SIG-M5 treated with dmso at 0.1 percent for 504 hours (cell line): ENCODE measurements at regions not wholly inside any gene's neighbourhood (a gene's known extent, or its start where the extent isn't known, plus 50 kb on each side); places are given as distances from the start of the nearest gene placed in this dataset.
"Not testable (repeated sequence)": the region's sequence is repeated elsewhere in the genome, so short reads cannot be mapped to it uniquely, and the experiment has no call there.

Source experiments
- DNase-seq: peaks from one replicate; lab custom pipeline; 2025; ENCODE audit not compliant: unreplicated experiment; lab: John Stamatoyannopoulos, UW

DNA sequence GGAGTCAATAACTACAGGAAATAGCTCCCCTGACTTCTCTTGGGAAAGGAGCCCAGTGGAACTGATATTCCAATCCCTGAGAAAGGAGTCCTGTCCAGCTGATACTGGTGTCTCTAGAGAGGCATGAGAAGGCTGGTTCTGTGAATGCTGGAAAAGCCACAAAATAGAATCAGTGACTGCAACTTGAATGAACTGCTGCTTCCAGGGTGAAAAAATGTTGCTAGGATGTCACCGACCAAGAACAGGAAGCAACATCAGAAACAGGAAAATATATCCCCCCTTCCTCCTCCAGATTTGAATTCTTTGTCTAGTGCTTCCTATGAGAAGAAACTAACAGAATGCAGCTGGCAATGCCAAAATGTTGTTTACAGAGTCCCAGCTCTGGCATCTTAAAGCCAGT, 269.3 kb upstream of the LYPLAL1 start:
- no peak for DNase-seq

DNA sequence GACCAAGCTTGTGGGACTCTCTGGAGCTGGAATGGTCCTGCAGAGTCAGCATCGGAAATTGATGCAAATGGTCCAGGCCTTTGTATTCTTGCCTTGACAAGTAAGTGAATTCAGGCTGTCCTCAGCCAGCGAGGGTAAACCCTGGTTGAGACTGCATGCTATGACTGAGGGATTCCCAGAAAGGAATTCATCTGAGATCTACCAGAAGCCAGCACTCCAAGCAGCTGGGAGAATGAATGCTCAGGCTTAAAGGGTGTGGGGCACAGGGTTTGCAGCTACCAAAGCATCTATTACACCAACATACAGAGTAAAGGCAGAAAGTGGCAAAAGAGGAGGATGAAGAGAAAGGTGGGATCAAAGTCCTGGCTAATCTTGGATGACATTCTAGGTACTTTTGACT, 257.0 kb upstream of the LYPLAL1 start:
- DNase-seq = no peak

DNA sequence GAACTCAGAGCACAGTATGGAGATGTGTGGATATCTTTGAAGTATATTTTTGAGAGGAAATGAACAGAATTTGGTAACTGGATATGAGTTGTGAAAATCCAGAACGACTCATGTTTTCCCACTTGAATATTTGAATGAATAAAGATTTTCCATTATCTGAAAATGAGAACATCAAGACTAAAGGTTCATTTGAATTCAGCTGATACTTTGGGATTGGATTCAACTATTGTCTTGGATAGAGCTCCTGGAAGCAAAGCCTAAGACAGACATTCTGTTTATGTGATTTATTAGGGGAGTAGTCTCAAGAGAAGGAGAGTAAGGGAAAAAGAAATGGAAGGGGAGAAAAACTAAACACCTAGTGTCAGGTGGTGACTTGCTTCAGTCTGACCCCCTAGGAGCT, 256.0 kb upstream of the LYPLAL1 start:
- DNase-seq = no peak

DNA sequence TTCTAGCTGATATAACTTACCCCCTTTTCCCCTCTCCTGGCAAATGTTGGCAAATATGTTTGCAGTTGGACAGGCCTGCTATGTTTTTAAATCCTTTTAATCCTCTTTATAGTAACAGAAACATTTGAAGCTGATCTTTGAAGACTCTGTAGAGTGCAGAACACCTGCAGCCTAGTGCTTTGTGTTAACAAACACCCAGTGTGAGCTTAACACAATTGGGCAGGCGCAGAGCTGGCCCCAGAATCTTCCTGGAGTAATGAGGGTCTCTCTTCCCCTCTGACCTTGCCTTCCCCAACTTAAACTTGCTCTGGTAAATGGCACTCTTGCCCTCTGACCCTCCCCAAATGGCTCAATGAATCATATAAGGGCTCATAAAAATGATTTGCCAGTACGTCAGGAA, 247.9 kb upstream of the LYPLAL1 start:
- no peak for DNase-seq

DNA sequence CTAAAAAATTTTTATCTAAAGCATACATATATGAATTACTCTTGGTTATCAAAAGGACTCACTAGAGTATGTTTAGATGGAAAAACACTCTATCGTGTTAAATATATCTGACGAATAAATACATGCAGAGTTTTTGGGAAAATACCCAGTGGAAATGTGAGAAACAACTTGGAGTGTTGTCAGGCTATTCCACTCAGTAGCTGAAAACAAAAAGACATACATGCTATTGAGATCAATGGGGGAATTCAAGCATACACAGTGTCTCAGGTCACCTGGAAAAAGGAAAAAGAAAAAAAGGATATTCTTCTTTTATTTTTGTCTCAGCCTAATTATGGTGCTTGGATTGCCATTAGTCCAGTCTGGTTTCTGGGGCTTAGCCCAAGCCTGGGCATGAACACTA, 247.0 kb upstream of the LYPLAL1 start:
- DNase-seq = no peak

DNA sequence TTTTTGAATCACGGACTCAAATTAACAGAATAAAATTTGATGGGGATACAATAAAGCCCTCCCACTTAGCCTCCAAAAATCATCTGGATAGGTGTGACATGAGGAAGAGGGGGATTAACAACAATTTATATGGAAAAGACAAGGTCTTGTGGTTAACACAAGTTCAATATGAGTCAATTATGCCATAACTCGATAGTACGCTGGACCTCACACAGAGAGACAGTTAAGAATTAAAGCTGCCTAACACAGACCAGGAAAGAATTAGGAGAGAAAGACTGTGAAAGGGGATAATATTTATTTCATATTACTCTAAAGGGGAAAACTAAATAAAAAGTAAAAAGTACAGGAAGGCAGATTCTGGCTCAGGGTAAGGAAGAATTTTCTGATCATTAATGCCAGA, 243.7 kb upstream of the LYPLAL1 start:
- no peak for DNase-seq

DNA sequence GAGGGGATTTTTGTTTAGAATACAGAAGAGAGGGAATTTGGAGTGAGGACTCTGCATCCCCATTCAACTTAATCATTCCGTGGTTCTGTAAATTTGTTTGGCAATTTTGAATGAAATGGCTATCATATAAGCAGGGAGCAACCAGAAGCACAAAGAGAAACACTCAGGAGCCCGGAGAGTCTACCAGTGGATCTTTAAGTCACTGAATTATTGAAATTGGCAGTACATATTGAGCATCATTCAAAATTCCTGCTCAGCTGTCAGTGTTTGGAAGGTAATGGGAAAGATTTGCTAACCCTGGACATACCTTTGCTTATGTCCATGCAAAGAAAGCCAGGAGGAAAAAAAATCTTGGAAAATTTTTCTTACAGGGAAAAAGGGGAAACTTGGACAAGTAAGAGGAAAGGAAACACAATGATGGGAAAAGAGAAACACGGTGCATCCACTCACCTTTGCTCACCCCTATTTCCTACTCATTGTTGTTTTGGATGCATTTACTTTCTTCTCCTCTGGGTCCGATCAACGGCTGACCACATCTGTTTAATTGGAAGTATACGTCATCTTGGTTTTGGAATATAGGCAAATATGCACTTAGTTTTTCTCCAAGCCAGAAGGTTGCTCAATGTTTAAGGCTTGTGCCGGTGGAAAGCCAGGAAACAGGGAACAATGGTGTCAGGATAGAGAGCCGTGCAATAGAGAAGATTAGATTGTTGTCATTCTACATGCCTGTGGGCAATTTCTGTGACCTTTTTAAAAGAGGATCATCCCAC, 243.0 kb upstream of the LYPLAL1 start:
- no peak for DNase-seq

DNA sequence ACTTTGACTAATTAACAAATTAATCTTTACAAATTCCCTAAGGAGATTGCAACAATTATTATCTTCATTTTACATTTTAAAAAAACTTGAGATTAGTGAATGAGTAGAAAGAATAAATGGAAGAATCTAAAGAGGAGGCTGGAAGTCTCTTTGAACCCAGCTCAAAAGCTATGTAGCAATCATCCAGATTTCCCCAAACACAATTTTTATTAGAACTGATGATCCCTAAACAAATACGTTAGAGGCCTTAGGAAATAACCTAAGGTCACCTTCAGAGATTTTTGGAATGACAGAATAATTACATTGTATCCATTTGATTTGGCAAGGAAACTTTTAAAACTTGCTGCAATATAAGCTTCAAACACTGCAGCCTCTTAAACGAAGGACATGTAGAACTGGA, 242.4 kb upstream of the LYPLAL1 start:
- DNase-seq = no peak

DNA sequence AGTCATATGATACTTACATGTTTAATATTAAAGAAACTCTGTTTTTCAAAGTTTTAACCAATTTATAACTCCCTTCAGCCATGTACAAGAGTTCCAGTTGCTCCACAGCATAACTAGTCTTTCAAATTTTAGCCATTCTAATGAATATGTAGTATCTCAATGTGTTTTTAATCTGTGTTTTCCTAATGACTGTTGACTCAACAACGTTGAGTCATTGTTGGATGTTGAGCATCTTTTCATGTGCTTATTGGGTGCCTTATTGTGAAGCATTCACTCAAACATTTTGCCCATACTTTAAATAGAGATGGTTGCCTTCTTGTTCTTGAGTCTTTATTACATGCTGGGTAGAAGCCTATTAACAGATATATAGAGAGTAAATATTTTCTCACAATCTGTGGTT, 240.2 kb upstream of the LYPLAL1 start:
- no peak for DNase-seq

DNA sequence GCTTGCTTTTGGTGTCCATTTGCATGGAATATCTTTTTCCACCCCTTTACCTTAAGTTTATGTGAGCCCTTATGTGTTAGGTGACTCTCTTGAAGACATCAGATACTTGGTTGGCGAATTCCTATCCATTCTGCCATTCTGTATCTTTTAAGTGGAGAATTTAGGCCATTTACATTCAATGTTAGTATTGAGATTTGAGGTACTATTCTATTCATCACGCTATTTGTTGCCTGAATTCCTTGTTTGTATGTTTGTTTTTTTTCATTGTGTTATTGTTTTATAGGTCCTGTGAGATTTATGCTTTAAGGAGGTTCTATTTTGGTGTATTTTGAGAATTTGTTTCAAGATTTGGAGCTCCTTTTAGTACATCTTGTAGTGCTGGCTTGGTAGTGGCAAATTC, 238.3 kb upstream of the LYPLAL1 start:
- not testable (repeated sequence) for DNase-seq

DNA sequence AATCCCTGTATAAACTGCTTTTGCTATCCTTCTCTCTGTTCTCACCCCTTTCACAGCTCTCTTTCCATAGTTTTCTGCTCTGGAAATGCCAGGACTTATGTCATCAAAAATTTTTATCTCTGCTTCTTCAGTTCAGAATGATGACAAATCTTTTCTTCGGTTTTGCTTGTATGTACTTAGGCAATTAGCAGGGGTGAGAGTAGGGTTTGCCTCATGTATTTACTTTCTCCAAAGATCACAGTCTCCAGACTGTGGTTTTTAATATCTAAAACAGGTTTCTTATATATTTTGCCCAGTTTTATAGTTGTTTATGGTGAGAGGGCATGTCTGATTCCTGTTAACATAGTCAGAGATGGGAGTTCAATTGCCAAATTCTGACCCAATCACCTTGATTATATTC, 235.4 kb upstream of the LYPLAL1 start:
- no peak for DNase-seq

DNA sequence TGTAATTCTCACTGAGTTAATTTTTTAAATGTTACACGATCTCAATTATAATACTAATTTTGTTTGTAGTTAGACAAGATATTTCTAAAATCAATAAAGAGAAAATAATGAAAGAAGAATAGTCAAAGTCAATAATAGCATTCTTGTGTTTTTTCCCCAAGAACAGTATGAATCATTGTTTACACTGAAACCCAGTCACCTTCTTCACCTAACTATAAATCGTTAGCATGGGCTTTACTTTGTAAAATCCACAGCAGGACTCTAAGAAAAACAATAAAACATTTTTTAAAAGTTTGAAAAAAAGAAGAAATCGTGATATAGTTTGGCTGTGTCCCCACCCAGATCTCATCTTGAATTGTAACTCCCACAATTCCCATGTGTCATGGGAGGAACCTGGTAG, 234.6 kb upstream of the LYPLAL1 start:
- DNase-seq = no peak

DNA sequence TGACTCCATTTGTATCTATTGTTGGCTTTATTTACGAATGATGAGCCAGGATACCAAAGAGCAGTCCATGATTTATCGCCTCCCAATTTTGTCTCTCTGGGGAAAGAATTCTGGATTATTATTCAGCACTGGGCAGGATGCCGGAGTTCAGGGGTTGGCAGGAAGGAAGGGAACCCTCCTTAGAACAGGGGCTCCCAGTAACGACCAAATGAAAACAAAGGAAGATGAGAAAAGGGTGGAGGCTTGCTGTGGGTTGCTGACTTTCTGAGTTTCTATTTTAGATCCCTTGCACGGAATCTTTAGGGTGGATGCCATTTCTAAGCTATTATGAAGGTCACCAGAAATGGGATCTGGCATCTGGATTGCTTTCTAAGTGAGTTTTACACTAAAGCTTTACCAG, 231.2 kb upstream of the LYPLAL1 start:
- no peak for DNase-seq

DNA sequence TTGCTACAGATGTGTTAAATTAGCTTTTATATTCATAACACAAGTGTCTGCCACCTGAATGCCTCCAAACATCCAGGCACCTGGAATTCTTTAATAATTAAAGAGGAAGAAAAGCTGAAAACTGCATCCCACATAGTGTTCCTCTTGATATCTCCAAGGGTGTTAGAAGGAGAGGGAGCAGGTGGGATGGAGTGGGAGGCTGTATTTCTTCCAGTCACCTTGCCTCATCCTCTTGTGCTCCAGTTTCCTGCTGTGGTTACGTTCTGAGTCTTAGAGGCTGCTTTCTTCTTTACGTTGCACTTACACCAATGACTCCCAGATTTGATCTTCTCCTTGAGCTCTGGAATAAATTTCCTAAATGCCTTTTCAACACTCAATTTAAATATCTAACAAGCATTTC, 230.3 kb upstream of the LYPLAL1 start:
- no peak for DNase-seq

DNA sequence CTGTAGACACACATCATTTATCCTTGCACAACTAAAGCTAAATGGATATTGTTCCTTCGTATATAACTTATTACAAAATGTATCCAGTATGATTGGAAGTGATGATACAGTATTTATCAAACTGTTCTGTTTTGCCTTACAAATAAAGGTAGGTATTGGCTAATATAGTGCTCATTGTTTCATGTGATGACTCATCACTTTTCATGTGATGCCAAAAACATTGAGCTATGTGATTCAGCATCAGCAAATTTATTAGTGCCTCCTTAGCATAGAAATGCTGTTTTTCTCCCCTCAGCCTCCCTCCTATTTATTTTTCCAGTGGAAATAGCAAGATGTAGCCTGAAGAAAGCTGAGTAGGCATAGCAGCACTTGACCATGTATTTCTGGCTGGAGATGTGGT, 228.6 kb upstream of the LYPLAL1 start:
- DNase-seq = no peak

DNA sequence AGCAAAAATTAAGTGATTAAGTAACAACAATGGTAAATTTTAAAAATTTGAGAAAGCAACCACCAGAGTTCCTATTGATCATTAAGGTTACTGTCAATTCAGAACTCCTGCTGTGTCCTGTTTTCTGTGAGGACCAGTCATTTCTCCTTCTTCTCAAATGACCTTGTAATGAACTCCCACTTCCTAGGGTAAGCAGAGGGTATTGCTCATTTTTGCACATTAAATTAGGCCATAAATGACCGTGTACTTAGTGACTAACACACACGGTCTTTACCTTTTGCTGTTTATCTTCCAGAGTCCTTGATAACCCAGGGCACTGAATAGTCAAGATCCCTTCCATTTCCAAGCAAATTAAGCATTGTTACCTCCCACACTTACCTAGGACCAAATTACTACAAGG, 227.5 kb upstream of the LYPLAL1 start:
- no peak for DNase-seq

DNA sequence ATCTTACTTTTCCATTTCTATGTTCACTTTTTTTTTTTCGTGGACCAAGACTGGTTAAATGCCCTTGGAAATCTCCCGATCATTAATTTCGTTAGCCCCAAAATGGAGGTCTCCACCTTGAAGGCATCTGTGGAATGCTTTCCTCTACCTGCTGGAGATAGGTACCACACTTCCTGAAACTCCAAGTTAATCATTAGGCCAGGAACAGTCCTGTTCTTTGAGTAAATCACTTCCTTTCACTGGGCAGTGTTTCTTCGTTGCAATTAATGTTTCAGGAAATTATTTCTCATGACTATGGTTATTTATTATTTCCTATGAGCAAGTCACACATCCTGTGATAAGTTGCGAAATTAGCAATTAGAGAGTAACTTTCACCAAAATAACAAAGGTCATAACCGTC, 225.2 kb upstream of the LYPLAL1 start:
- DNase-seq = no peak

DNA sequence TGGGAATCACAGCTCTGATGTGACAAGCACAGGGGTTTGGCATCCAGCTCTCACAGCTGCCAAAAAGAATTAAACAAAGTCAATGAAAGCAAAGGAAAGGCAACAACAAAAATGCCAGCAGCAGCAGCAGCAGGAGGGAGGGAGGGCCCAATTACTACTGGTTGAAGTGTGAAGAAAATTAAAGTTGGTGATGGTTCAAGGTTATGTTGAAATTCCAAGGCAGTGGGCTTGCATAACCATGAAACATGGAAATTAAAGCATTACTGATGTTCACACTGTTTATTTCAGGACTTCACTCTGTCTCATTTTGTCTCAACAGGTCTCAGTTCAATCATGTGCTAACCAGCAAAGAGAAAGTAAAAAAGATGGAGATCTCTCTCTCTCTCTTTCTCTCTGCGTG, 220.3 kb upstream of the LYPLAL1 start:
- no peak for DNase-seq

DNA sequence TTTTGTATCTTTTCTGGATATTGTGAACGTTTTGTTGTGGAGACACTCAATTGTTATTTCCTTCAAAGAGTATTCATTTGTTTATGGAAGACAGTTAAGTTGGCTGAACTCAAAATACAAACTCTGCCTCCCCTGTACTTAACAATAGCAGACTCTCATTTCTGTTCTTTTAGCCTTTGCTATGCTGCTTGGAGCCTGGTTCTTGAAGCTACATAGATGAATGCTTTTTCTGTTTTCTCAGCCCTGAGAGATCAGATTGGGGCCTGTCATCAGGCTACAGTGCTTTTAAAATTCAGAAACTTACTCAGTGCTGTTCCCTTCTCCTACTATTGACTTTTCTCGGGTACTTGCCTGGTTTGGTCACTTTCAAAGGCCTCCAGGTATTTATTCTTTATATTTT, 215.7 kb upstream of the LYPLAL1 start:
- DNase-seq = no peak

DNA sequence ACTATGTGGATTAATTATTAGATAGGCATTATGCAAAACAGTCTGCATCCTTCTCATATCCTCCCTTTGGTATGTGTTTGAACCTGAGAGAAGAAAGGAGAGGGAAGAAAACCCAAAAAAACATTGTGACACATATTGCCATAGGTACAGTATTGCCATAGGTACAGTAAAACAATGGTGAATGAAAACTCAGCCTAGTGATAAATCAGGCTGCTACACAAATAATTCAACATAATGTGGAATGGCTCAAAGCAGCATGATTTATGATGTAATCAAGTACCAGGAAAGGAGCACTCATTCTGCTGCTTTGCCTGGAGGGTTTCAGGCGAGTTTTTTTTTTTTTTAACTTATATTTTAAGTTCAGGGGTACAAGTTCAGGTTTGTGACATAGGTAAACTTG, 213.9 kb upstream of the LYPLAL1 start:
- DNase-seq = no peak

DNA sequence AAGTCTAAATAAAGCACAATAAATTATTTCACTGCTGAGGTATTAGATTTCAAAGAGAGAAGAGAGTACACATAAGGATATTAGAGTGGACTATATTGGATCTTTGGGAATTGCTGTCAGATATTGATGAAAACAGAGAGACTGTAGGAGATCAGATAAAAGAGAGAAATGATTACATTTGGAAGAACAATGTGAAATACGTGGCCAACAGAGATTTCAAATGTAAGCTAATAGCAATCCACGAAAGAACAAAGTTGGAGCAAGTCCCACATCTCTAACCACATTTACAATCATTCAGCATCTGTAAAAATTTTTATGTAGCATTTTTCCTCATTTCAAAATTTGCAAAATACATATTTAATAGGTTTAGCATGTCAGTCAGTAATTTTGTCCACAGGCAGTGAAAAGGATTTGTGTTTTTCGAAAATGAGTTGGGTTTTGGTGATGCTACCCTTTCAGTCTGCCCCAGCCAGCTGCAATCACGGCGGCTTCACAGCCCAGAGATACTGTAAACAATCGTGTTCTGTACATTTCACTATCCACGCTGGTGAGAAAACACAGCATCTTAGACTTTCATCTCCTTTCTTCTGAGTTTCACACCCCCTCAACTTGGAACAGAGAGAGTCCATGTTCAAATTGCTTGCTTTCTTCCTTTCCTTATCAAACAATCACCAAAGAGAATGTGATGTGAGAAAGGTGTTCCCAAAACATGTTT, 209.1 kb upstream of the LYPLAL1 start:
- no peak for DNase-seq

DNA sequence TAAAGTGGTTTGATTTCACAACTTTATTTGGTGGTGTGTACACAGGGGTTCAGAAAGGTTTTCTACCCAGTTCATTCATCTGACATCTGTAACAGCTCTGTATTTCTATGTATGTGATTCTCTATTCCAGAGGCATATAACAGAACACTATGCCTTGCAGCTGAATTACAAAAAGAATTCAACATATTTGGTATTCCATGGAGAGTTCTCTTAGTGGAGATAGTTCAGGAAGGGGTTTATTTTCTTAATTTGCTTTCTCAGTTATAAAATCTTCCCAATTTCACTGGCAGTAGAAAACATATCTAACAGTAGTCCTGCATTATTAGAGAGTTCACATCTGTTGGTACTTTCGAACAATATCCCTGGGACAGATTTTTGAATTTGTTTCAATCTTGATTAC, 207.9 kb upstream of the LYPLAL1 start:
- DNase-seq = no peak

DNA sequence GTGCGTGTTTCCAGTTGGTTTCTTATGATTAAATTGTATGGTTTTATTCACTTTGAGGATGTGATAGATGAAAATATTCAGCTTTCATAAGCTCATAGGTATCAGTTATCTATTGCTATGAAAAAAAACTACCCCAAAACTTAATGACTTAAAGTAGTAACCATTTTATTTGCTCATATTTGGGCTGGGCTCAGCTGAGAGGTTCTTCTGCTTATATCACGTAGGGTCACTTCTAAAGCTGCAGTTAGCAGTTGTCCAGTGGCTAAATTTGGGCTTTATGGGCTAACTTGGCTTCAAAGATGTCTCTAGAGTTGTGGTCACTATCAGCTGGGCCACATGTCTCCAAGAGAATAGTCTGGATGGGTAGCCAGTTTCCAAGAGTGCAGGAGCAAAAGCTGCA, 206.4 kb upstream of the LYPLAL1 start:
- no peak for DNase-seq
